ENCODE measurements at regions not wholly inside any gene's neighbourhood (a gene's known extent, or its start where the extent isn't known, plus 50 kb on each side); places are given as distances from the start of the nearest gene placed in this dataset.

DNA sequence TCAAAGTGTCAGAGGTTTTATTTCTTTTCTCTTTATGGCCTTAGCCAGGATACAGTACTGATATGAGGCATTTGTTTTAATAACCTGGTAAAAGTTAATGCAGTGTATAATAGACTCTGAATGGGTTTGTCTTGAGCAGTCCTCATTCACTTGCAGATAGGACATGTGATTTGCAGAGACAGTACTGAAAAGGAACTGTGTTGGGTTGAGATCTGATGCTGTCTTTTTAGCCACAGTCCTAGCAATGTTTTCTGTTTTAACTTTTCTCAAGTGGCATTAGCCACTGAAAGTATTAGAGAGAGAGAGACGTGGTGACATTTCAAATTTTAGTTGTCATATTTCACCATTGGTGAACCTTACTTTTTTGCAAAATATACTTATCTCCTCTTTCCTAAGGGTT is 547.2 kb upstream of the MAN1A1 start:
- Histone ChIP-seq H3K27me3 (no peaks in the 10 kb centered on the region), H3K27ac (no peak overlapping the region), H3K9me3 (no peaks in the 10 kb centered on the region), H3K4me1 (no peaks in the 10 kb centered on the region), H3K36me3 (no peaks in the 10 kb centered on the region), H3K4me3 (no peak overlapping the region)
- TF ChIP-seq, protein P1, sequence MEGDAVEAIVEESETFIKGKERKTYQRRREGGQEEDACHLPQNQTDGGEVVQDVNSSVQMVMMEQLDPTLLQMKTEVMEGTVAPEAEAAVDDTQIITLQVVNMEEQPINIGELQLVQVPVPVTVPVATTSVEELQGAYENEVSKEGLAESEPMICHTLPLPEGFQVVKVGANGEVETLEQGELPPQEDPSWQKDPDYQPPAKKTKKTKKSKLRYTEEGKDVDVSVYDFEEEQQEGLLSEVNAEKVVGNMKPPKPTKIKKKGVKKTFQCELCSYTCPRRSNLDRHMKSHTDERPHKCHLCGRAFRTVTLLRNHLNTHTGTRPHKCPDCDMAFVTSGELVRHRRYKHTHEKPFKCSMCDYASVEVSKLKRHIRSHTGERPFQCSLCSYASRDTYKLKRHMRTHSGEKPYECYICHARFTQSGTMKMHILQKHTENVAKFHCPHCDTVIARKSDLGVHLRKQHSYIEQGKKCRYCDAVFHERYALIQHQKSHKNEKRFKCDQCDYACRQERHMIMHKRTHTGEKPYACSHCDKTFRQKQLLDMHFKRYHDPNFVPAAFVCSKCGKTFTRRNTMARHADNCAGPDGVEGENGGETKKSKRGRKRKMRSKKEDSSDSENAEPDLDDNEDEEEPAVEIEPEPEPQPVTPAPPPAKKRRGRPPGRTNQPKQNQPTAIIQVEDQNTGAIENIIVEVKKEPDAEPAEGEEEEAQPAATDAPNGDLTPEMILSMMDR (IDR thresholded peaks at IDR 0.05), result no peak
- no peak for TF ChIP-seq EP300 (IDR thresholded peaks at IDR 0.05)
- TF ChIP-seq POLR2AphosphoS5 (IDR thresholded peaks at IDR 0.05), result no peak
- no peak for TF ChIP-seq POLR2A (IDR thresholded peaks at IDR 0.05)
- no peak for ATAC-seq
- 100% methylated on average over 1 of the region's 1 CpG; no CpG with 5 or more reads in 1 of the 2 donors for WGBS, 2 donors (ENCODE audit: low coverage in 1 of 2)

GRCh38 chr6:119895626-119896025 is 546.1 kb upstream of the MAN1A1 start:
- no peaks in the 10 kb centered on the region for H3K36me3 ChIP-seq
- no peaks in the 10 kb centered on the region for H3K9me3 ChIP-seq
- no peak overlapping the region for H3K4me3 ChIP-seq
- 50 to 68% methylated on average over 1 to 2 of the region's 2 CpGs for WGBS, 2 donors (ENCODE audit: low coverage in 1 of 2)
- TF ChIP-seq, protein P1 (IDR thresholded peaks at IDR 0.05), result no peak
- TF ChIP-seq EP300 (IDR thresholded peaks at IDR 0.05) (no peak), POLR2A (IDR thresholded peaks at IDR 0.05) (no peak), POLR2AphosphoS5 (IDR thresholded peaks at IDR 0.05) (no peak)
- no peaks in the 10 kb centered on the region for H3K4me1 ChIP-seq
- H3K27ac ChIP-seq, result no peak overlapping the region
- no peaks in the 10 kb centered on the region for H3K27me3 ChIP-seq
- ATAC-seq, result no peak

DNA sequence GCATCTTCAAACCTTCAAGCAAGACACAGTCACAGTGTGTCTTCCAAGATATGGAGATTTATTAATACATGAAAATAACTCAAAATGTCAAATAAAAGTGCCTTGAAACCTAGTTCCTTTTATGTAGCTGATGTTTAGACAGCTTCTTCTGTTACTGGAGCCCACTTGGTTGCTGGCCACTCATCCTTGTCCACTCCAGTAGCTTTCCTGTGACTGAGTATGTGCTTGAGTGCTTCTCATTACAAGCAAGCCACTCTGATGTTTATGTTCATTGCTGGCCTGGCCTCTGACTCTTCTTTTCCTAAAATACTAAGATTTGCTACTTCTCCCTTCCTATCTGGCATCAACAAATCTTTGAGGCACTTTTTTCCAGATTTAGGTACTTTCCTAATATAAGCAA is 545.2 kb upstream of the MAN1A1 start:
- Histone ChIP-seq H3K27me3 (no peaks in the 10 kb centered on the region), H3K4me3 (no peak overlapping the region), H3K36me3 (no peaks in the 10 kb centered on the region), H3K4me1 (no peaks in the 10 kb centered on the region), H3K9me3 (no peaks in the 10 kb centered on the region), H3K27ac (no peak overlapping the region)
- no peak for ATAC-seq
- no peak for TF ChIP-seq POLR2AphosphoS5 (IDR thresholded peaks at IDR 0.05)
- TF ChIP-seq, protein P1 (IDR thresholded peaks at IDR 0.05), result no peak
- no peak for TF ChIP-seq POLR2A (IDR thresholded peaks at IDR 0.05)
- TF ChIP-seq EP300 (IDR thresholded peaks at IDR 0.05), result no peak

DNA sequence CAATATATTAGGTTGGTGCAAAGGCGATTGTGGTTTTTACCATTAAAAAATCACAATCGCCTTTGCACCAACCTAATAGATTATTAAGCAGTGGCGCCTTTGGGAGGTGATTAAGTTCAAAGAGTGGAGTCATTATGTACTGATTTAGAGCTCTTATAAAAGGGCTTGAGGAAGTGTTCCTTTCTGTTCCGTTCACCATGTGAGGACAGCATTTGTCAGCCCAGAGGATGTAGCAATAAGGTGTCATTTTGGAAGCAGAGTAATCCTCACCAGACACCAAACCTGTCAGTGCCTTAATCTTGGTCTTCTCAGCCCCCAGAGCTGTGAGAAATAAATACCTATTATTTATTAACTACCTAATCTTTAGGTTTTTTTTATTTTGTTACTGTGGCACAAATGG is 542.1 kb upstream of the MAN1A1 start:
- TF ChIP-seq POLR2A (IDR thresholded peaks at IDR 0.05) (no peak), POLR2AphosphoS5 (IDR thresholded peaks at IDR 0.05) (no peak), EP300 (IDR thresholded peaks at IDR 0.05) (no peak)
- TF ChIP-seq, protein P1 (IDR thresholded peaks at IDR 0.05), result no peak
- Histone ChIP-seq H3K36me3 (no peaks in the 10 kb centered on the region), H3K4me3 (no peak overlapping the region), H3K27me3 (no peaks in the 10 kb centered on the region), H3K4me1 (no peaks in the 10 kb centered on the region), H3K27ac (no peak overlapping the region), H3K9me3 (no peaks in the 10 kb centered on the region)
- ATAC-seq, result no peak
- 95 to 100% methylated on average over 4 of the region's 4 CpGs for WGBS, 2 donors (ENCODE audit: low coverage in 1 of 2)

DNA sequence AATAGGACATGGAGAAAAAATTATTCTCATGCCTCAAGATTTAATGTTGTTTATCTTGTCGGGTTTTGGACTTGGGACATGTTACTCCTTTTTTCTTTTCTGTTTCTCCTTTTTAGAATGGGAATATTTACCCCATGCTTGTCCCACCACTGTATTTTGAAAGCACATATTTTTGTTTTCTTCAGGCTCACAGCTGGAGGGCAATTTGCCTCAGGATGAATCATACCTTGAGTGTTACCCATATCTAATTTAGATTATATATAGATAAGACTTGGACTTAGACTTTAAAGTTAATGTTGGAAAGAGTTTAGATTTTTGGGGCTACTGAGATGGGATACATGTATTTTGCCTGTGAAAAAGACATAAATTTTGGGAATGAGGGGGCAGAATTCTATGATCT is 541.6 kb upstream of the MAN1A1 start:
- ATAC-seq, result no peak
- 67 to 75% methylated on average over 1 of the region's 1 CpG for WGBS, 2 donors (ENCODE audit: low coverage in 1 of 2)
- Histone ChIP-seq H3K27me3 (no peaks in the 10 kb centered on the region), H3K36me3 (no peaks in the 10 kb centered on the region), H3K4me3 (no peak overlapping the region), H3K4me1 (no peaks in the 10 kb centered on the region), H3K9me3 (no peaks in the 10 kb centered on the region), H3K27ac (no peak overlapping the region)
- TF ChIP-seq POLR2A (IDR thresholded peaks at IDR 0.05) (no peak), EP300 (IDR thresholded peaks at IDR 0.05) (no peak)
- TF ChIP-seq, protein P1 (IDR thresholded peaks at IDR 0.05), result no peak

Measured in gastroesophageal sphincter (tissue), 4 donors.